ENCODE measurements at regions not wholly inside any gene's neighbourhood (a gene's known extent, or its start where the extent isn't known, plus 50 kb on each side); places are given as distances from the start of the nearest gene placed in this dataset.

DNA sequence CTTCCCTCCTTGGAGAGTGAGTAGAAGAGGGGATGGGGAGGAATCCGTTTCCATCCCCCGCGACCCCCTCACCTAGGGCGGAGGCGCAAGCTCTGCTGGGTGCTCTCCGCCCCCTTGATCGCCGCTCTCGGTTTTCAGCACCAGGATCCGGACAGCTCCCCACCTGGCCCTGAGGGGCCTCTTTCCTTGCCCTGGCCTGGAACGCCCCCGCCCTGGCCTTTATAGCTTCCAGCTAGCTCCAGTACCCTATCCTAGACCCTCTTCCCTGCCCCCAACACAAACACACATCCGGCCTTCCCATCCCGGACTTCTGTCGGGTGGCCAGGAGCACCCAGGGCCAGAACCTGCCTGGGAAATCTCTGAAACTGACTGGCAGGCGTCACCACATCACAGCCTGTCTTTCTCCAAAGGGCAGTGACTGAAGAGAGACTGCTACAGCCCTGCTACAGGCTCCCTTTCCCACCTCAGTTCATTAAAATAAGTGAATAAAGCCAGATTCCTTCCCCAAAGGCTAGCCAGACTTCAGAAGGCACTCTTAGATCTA, 72.3 kb upstream of the LEP start:
- Histone ChIP-seq H3K4me3 (ENCODE audit: low read length) (no peak overlapping the region), H3K4me1 (ENCODE audit: control insufficient read depth, insufficient read depth, low read length) (peaks cover 24% of the 10 kb centered on the region), H3K9me3 (ENCODE audit: control insufficient read depth, insufficient read depth, low read length) (no peaks in the 10 kb centered on the region), H3K36me3 (ENCODE audit: control insufficient read depth, insufficient read depth, low read length) (no peaks in the 10 kb centered on the region), H3K27me3 (ENCODE audit: control insufficient read depth, insufficient read depth, low read length) (peaks cover 43% of the 10 kb centered on the region), H3K27ac (ENCODE audit: low read length) (no peak overlapping the region)
- no peak for TF ChIP-seq CTCF (IDR thresholded peaks at IDR 0.05)
- no peaks in the 10 kb centered on the region for H3K9me3 Mint-ChIP-seq
- H3K4me1 Mint-ChIP-seq = peaks cover 10 to 13% of the 10 kb centered on the region in 2 donors
- peaks cover 45 to 50% of the 10 kb centered on the region in 2 donors for H3K27me3 Mint-ChIP-seq (ENCODE audit: low read depth in 2 of 2)
- 14% methylated on average over 15 of the region's 16 CpGs for WGBS (ENCODE audit: insufficient coverage)
- ATAC-seq (peak in 2 of 3 donors; percentile 41 to 46), DNase-seq (peak in 1 of 2 donors; percentile 31)
- H3K27ac Mint-ChIP-seq = no peak overlapping the region
- peak overlapping the region; percentile 65 for H3K4me3 Mint-ChIP-seq
- intact Hi-C loops (cut with micrococcal nuclease) = no loop called here
- H3K36me3 Mint-ChIP-seq = no peaks in the 10 kb centered on the region

DNA sequence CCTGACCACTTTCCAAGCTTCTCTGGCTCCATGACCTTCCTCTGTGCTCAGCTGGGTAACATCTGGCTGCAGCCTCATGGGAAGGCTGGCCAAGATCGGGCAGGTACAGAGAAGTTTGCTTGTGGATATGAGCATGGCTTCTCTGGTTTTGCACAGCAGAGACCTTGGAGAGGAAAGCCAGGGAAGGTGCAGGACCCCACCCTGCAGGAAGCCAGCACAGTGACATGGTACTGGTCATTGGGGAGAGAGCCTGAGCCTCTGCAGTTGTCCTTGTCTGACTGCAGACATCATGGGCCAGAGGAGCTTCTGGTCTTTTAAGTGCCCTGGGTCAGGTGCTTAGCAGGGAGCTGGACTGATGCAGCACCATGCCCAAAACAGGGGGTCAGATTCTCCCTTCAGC, 70.6 kb upstream of the LEP start:
- Mint-ChIP-seq H3K27me3 (ENCODE audit: low read depth in 2 of 2) (peaks cover 43 to 54% of the 10 kb centered on the region in 2 donors), H3K4me1 (peaks cover 10 to 13% of the 10 kb centered on the region in 2 donors), H3K36me3 (no peaks in the 10 kb centered on the region), H3K27ac (no peak overlapping the region), H3K9me3 (no peaks in the 10 kb centered on the region), H3K4me3 (no peak overlapping the region)
- DNase-seq = no peak
- intact Hi-C loops (cut with micrococcal nuclease) = no loop called here
- H3K27ac ChIP-seq (ENCODE audit: low read length) = no peak overlapping the region
- peaks cover 24% of the 10 kb centered on the region for H3K4me1 ChIP-seq (ENCODE audit: control insufficient read depth, insufficient read depth, low read length)
- no peaks in the 10 kb centered on the region for H3K9me3 ChIP-seq (ENCODE audit: control insufficient read depth, insufficient read depth, low read length)
- no peaks in the 10 kb centered on the region for H3K36me3 ChIP-seq (ENCODE audit: control insufficient read depth, insufficient read depth, low read length)
- WGBS (ENCODE audit: insufficient coverage) = 63% methylated on average over 1 of the region's 1 CpG
- ATAC-seq = no peak
- TF ChIP-seq CTCF (IDR thresholded peaks at IDR 0.05) = no peak
- peaks cover 36% of the 10 kb centered on the region for H3K27me3 ChIP-seq (ENCODE audit: control insufficient read depth, insufficient read depth, low read length)
- no peak overlapping the region for H3K4me3 ChIP-seq (ENCODE audit: low read length)

DNA sequence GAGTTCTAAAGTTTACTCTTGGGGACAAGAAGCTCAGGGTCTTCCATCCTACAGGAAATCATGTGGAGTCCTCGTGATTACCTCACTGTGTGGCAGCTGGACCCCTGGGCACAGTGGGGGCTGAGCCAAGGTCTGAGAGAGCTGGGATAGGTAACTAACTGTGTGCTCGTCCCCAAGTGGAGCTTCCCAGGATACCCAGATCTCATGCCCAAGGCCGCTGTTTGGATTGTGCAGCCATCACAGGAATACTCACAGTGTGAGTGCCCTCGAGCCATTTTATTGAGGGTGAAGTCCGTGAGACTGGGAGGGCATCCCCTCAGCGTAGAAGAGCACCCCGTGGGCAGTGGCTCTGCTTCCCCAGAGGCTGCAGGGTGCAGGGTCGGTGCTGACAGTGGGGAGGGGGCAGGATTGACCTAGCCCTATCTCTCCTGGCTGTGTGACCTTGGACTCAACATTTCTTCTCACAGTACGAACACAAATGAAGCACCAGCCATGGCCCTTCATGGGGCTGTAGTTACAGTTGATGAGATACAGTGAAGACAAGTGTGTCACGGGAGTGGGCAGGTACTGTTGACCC, 69.6 kb upstream of the LEP start:
- H3K9me3 ChIP-seq (ENCODE audit: control insufficient read depth, insufficient read depth, low read length) = no peaks in the 10 kb centered on the region
- Mint-ChIP-seq H3K9me3 (no peaks in the 10 kb centered on the region), H3K27me3 (ENCODE audit: low read depth in 2 of 2) (peaks cover 37 to 49% of the 10 kb centered on the region in 2 donors), H3K27ac (no peak overlapping the region), H3K4me1 (peaks cover 10 to 13% of the 10 kb centered on the region in 2 donors), H3K4me3 (no peak overlapping the region), H3K36me3 (no peaks in the 10 kb centered on the region)
- H3K27me3 ChIP-seq (ENCODE audit: control insufficient read depth, insufficient read depth, low read length) = peaks cover 27% of the 10 kb centered on the region
- no peak for TF ChIP-seq CTCF (IDR thresholded peaks at IDR 0.05)
- H3K4me1 ChIP-seq (ENCODE audit: control insufficient read depth, insufficient read depth, low read length) = peaks cover 20% of the 10 kb centered on the region
- no peak for ATAC-seq
- DNase-seq = no peak
- H3K4me3 ChIP-seq (ENCODE audit: low read length) = no peak overlapping the region
- no peak overlapping the region for H3K27ac ChIP-seq (ENCODE audit: low read length)
- intact Hi-C loops (cut with micrococcal nuclease) = no loop called here
- no peaks in the 10 kb centered on the region for H3K36me3 ChIP-seq (ENCODE audit: control insufficient read depth, insufficient read depth, low read length)
- WGBS (ENCODE audit: insufficient coverage) = 74% methylated on average over 9 of the region's 10 CpGs

- peaks cover 41 to 56% of the 10 kb centered on the region in 2 donors for H3K27me3 Mint-ChIP-seq (ENCODE audit: low read depth in 2 of 2)
- H3K27ac Mint-ChIP-seq = no peak overlapping the region
- H3K36me3 ChIP-seq (ENCODE audit: control insufficient read depth, insufficient read depth, low read length) = no peaks in the 10 kb centered on the region
- TF ChIP-seq CTCF (IDR thresholded peaks at IDR 0.05) = no peak
- H3K4me1 Mint-ChIP-seq = peaks cover 10 to 13% of the 10 kb centered on the region in 2 donors
- H3K9me3 ChIP-seq (ENCODE audit: control insufficient read depth, insufficient read depth, low read length) = no peaks in the 10 kb centered on the region
- H3K4me1 ChIP-seq (ENCODE audit: control insufficient read depth, insufficient read depth, low read length) = peaks cover 13% of the 10 kb centered on the region
- ATAC-seq (no peak), DNase-seq (no peak)
- H3K4me3 Mint-ChIP-seq = no peak overlapping the region
- intact Hi-C loops (cut with micrococcal nuclease) = no loop called here
- H3K27me3 ChIP-seq (ENCODE audit: control insufficient read depth, insufficient read depth, low read length) = peaks cover 23% of the 10 kb centered on the region
- H3K9me3 Mint-ChIP-seq = no peaks in the 10 kb centered on the region
- no peak overlapping the region for H3K27ac ChIP-seq (ENCODE audit: low read length)
- H3K4me3 ChIP-seq (ENCODE audit: low read length) = no peak overlapping the region
- no peaks in the 10 kb centered on the region for H3K36me3 Mint-ChIP-seq
- 87% methylated on average over 7 of the region's 7 CpGs for WGBS (ENCODE audit: insufficient coverage)
Measured at GRCh38 chr7:128172151-128172550, 68.9 kb upstream of the LEP start.

Measured in natural killer cell (primary cell).